ENCODE measurements at regions not wholly inside any gene's neighbourhood (a gene's known extent, or its start where the extent isn't known, plus 50 kb on each side); places are given as distances from the start of the nearest gene placed in this dataset.
A peak's percentile ranks its signal among the peaks of the same experiment; 100 is the strongest.

DNA sequence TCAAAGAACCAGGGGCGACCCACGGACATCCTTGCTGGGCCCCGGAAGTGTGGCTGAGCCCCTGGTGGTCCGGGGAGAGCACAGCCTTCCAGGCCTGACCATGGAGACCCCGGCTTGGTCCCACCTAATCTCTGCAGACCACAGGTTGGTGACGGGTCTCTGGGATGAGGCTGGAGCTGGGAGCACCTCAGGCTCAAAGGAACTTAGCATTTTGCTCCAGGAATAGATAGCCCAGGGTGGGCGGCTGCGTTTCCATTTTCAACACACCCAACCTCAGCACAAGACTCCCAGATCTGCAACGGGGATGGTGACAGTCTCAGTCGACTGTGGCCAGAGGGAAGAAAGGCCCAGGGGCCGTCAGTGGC is 58.5 kb downstream of the FOXL3 start:
- Histone ChIP-seq H3K4me3 (ENCODE audit: low read length) (no peak overlapping the region), H3K27ac (ENCODE audit: low read length) (no peak overlapping the region), H3K9me3 (ENCODE audit: control insufficient read depth, low read length) (no peaks in the 10 kb centered on the region), H3K4me1 (ENCODE audit: control insufficient read depth, insufficient read depth, low read length) (no peaks in the 10 kb centered on the region), H3K27me3 (ENCODE audit: control insufficient read depth, insufficient read depth) (no peaks in the 10 kb centered on the region)
- ATAC-seq (no peak), DNase-seq (peak in 1 of 3 donors; percentile 23)
- intact Hi-C loops (cut with DNase I) = no loop called here
- 80% methylated on average over 11 of the region's 11 CpGs for WGBS

DNA sequence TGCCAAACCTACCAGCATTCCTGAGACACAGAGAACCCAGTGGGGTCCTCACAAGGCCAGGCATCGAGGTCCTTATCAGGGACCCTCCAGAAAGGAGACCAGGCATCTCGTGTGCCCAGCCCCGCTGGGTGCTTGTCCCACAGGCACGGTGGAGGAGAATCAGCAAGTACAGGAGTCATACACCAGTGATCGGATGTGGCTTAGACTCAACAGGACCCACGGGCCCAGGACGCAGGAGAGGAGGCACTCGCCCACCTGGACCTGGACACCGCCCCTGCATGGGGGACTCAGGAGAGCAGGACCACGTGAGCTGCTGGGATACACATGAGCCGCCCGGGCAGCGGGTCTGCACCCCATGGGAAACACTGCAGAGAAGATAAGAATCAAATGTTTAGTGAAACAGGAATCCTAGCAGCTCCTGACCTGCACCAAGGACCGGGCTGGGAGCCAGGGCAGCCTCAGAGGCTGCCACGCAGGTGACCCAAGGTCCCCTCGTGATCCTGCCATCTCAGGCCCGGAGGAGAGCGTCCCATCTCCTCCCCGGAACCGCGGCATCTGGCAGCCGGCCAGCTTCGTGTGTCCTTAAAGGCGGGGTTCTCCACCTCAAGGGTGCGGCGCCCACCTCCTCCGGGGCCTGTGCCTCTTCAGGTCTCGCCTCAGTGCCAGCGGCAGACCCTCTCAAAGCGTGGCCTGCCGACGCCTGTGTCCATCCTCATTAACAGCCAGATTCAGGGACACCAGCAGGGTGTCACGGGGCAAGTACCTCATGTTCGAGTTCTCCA is 59.2 kb downstream of the FOXL3 start:
- DNase-seq (peak in 2 of 3 donors; percentile 59 to 62), ATAC-seq (no peak)
- Histone ChIP-seq H3K27ac (ENCODE audit: low read length) (no peak overlapping the region), H3K4me1 (ENCODE audit: control insufficient read depth, insufficient read depth, low read length) (no peaks in the 10 kb centered on the region), H3K27me3 (ENCODE audit: control insufficient read depth, insufficient read depth) (no peaks in the 10 kb centered on the region), H3K9me3 (ENCODE audit: control insufficient read depth, low read length) (no peaks in the 10 kb centered on the region), H3K4me3 (ENCODE audit: low read length) (no peak overlapping the region)
- WGBS = 75% methylated on average over 34 of the region's 34 CpGs
- intact Hi-C loops (cut with DNase I) = no loop called here

DNA sequence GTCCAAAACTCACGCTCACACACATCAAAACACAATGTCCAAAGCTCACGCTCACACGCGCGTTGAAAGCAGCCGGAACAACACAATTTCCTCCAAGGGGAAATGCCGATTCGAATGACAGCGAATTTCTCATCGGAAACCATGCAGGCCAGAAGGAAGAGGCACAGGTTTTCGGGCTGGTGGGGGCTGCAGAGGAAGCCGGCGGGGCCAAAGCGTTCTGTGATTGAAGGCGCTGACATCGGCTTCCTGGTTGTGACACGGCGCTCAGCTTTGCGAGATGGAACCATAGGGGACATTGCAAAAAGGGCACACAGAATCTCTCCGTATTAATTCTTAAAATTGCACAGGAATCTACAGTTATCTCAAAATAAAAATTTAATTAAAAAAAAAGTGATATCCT is 61.3 kb downstream of the FOXL3 start:
- Histone ChIP-seq H3K9me3 (ENCODE audit: control insufficient read depth, low read length) (no peaks in the 10 kb centered on the region), H3K27me3 (ENCODE audit: control insufficient read depth, insufficient read depth) (no peaks in the 10 kb centered on the region), H3K4me3 (ENCODE audit: low read length) (no peak overlapping the region), H3K27ac (ENCODE audit: low read length) (no peak overlapping the region), H3K4me1 (ENCODE audit: control insufficient read depth, insufficient read depth, low read length) (no peaks in the 10 kb centered on the region)
- 42% methylated on average over 20 of the region's 20 CpGs for WGBS
- ATAC-seq = no peak
- intact Hi-C loops (cut with DNase I) = no loop called here
- peak in 2 of 3 donors; percentile 41 to 42 for DNase-seq

- Histone ChIP-seq H3K9me3 (ENCODE audit: control insufficient read depth, low read length) (no peaks in the 10 kb centered on the region), H3K27ac (ENCODE audit: low read length) (no peak overlapping the region), H3K4me1 (ENCODE audit: control insufficient read depth, insufficient read depth, low read length) (no peaks in the 10 kb centered on the region), H3K27me3 (ENCODE audit: control insufficient read depth, insufficient read depth) (no peaks in the 10 kb centered on the region), H3K4me3 (ENCODE audit: low read length) (no peak overlapping the region)
- intact Hi-C loops (cut with DNase I) = no loop called here
- ATAC-seq (no peak), DNase-seq (peak in 2 of 3 donors; percentile 41 to 61)
- WGBS = 71% methylated on average over 41 of the region's 41 CpGs
Measured at GRCh38 chr7:351681-352480, 61.9 kb downstream of the FOXL3 start.

DNA sequence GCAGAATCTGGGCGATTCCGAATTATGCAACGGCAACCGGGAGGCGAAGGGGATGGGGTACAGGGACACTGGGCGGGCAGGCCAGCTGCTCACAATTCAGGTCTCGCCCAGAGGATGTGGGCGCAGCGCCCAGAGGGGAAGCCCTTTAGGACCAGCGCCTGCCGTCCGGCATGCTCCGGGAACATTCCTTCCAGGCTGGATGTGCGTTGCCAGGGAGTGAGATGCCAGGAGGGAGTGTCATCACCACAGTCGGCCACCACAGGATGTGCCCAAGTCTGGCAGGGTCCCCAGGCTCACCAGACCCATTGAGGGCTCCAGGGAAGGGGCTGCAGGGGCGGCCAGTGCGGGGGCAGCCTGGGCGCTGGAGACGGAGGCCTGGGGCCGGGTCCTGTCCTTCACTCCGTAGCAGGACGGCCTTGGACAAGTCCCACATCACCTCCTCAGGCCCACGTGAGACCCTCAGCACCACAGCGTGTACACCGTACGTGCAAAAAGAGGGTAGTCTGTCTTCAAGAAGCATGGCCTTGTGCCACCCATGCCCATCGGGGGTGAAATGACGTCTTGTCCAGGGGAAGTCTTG is 63.9 kb downstream of the FOXL3 start:
- no peaks in the 10 kb centered on the region for H3K27me3 ChIP-seq (ENCODE audit: control insufficient read depth, insufficient read depth)
- ATAC-seq = peak; percentile 34 to 38
- H3K4me1 ChIP-seq (ENCODE audit: control insufficient read depth, insufficient read depth, low read length) = no peaks in the 10 kb centered on the region
- intact Hi-C loops (cut with DNase I) = no loop called here
- no peak overlapping the region for H3K27ac ChIP-seq (ENCODE audit: low read length)
- DNase-seq = peak in 2 of 3 donors; percentile 52 to 53
- no peaks in the 10 kb centered on the region for H3K9me3 ChIP-seq (ENCODE audit: control insufficient read depth, low read length)
- 79% methylated on average over 28 of the region's 28 CpGs for WGBS
- H3K4me3 ChIP-seq (ENCODE audit: low read length) = no peak overlapping the region

- intact Hi-C loops (cut with DNase I) = no loop called here
- H3K27me3 ChIP-seq (ENCODE audit: control insufficient read depth, insufficient read depth) = no peaks in the 10 kb centered on the region
- WGBS = 83% methylated on average over 24 of the region's 24 CpGs
- no peaks in the 10 kb centered on the region for H3K9me3 ChIP-seq (ENCODE audit: control insufficient read depth, low read length)
- peak in 2 of 3 donors; percentile 30 to 43 for DNase-seq
- H3K4me1 ChIP-seq (ENCODE audit: control insufficient read depth, insufficient read depth, low read length) = no peaks in the 10 kb centered on the region
- no peak overlapping the region for H3K4me3 ChIP-seq (ENCODE audit: low read length)
- no peak overlapping the region for H3K27ac ChIP-seq (ENCODE audit: low read length)
- no peak for ATAC-seq
Measured at GRCh38 chr7:354597-355470, 64.9 kb downstream of the FOXL3 start.

DNA sequence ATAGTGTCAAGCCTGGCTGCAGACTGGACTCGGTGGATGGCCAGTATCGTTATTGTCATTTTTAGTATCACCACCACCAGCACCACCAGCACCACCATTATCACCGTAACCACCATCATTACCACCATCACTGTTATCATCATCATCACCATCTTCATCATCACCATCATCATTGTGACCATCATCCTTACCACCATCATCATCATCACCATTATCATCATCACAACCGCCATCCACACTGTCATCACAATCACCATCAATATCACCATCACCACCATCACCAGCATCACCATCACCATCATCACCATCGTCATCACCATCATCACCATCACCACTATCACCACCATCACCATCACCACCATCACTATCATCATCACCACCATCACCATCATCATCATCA is 65.6 kb downstream of the FOXL3 start:
- DNase-seq (peak in 1 of 3 donors; percentile 0), ATAC-seq (no peak)
- no peaks in the 10 kb centered on the region for H3K27me3 ChIP-seq (ENCODE audit: control insufficient read depth, insufficient read depth)
- intact Hi-C loops (cut with DNase I) = no loop called here
- no peaks in the 10 kb centered on the region for H3K9me3 ChIP-seq (ENCODE audit: control insufficient read depth, low read length)
- no peak overlapping the region for H3K4me3 ChIP-seq (ENCODE audit: low read length)
- H3K4me1 ChIP-seq (ENCODE audit: control insufficient read depth, insufficient read depth, low read length) = no peaks in the 10 kb centered on the region
- no peak overlapping the region for H3K27ac ChIP-seq (ENCODE audit: low read length)
- 99% methylated on average over 5 of the region's 5 CpGs for WGBS

- 82% methylated on average over 5 of the region's 5 CpGs for WGBS
- H3K4me3 ChIP-seq (ENCODE audit: low read length) = no peak overlapping the region
- no peak for ATAC-seq
- intact Hi-C loops (cut with DNase I) = no loop called here
- H3K4me1 ChIP-seq (ENCODE audit: control insufficient read depth, insufficient read depth, low read length) = no peaks in the 10 kb centered on the region
- H3K27me3 ChIP-seq (ENCODE audit: control insufficient read depth, insufficient read depth) = no peaks in the 10 kb centered on the region
- no peaks in the 10 kb centered on the region for H3K9me3 ChIP-seq (ENCODE audit: control insufficient read depth, low read length)
- DNase-seq = no peak
- no peak overlapping the region for H3K27ac ChIP-seq (ENCODE audit: low read length)
Measured at GRCh38 chr7:356087-356486, 66.1 kb downstream of the FOXL3 start.

GRCh38 chr7:356691-357462 is 66.9 kb downstream of the FOXL3 start:
- Histone ChIP-seq H3K4me1 (ENCODE audit: control insufficient read depth, insufficient read depth, low read length) (no peaks in the 10 kb centered on the region), H3K4me3 (ENCODE audit: low read length) (no peak overlapping the region), H3K27ac (ENCODE audit: low read length) (no peak overlapping the region), H3K9me3 (ENCODE audit: control insufficient read depth, low read length) (no peaks in the 10 kb centered on the region), H3K27me3 (ENCODE audit: control insufficient read depth, insufficient read depth) (no peaks in the 10 kb centered on the region)
- 74% methylated on average over 24 of the region's 24 CpGs for WGBS
- DNase-seq = peak in 2 of 3 donors; percentile 30 to 45
- intact Hi-C loops (cut with DNase I) = no loop called here
- peak; percentile 51 to 70 for ATAC-seq

DNA sequence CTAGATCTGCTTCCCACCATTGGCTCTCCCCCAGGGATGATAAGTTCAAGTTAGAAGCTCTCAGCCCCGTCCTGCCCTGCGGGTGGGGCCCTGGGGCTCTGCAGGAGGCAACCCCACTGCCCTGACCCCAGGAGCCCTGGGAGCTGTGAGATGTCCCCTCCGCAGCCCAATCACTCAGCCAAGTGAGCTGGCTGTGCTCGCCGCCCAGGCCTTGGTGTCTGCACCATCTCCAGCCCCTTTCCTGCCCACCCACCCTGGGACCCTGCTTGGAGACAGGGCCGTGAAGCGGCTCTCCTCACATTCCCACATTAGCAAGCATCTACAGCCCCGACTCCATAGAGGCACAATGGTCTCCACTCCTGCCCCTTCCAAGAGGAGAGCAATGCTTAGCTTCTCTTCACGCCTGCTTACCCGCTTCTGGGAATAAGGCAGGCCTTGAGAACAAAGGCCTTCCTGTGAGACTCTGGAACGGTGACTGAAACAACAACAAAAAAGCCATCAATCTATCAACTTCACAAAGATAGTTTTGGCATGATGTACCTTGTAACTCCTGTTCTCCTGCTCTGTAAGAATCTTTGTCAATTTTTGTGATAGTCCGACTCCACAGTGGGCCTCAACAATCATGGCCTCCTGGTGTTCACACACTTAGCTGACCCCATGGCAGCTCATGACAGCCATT is 67.7 kb downstream of the FOXL3 start:
- no peak overlapping the region for H3K27ac ChIP-seq (ENCODE audit: low read length)

More for the DNA sequence above, 67.7 kb downstream of the FOXL3 start:
- 71% methylated on average over 12 of the region's 12 CpGs for WGBS
- Histone ChIP-seq H3K4me1 (ENCODE audit: control insufficient read depth, insufficient read depth, low read length) (no peaks in the 10 kb centered on the region), H3K9me3 (ENCODE audit: control insufficient read depth, low read length) (no peaks in the 10 kb centered on the region), H3K27me3 (ENCODE audit: control insufficient read depth, insufficient read depth) (no peaks in the 10 kb centered on the region), H3K4me3 (ENCODE audit: low read length) (no peak overlapping the region)
- DNase-seq (peak in 1 of 3 donors; percentile 25), ATAC-seq (no peak)
- intact Hi-C loops (cut with DNase I) = no loop called here

Measured in right cardiac atrium (tissue), 5 donors.